ENCODE measurements at regions not wholly inside any gene's neighbourhood (a gene's known extent, or its start where the extent isn't known, plus 50 kb on each side); places are given as distances from the start of the nearest gene placed in this dataset.

DNA sequence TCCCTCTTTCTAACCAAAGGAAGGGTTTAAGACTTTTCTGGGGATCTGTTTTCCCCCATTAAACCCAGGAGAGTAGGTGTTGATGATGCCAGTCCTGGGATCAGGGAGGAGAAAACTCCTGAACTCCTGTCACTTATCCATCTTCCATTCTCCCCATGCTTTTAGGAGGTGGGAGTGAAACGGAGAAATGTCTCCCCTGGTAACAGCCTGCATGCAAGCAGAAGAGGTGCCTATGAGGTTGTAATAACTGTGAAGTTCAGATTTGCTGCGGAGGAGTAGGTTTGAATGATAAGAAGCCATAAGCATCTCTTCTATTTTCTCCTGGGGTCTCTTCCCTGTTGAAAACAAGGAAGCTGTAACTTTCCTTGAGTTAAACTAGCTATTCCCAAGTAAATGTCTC is 150.8 kb downstream of the SLC4A3 start:
- ChIA-PET POLR2A (no interaction called here), CTCF (interaction anchor here (0.7 kb wide), 1 partner anchor 327 kb away, joined by 4 read pairs; no protein-coding TSS in a partner anchor)
- H3K9me3 Mint-ChIP-seq (ENCODE audit: low read depth) = no peaks in the 10 kb centered on the region
- H3K36me3 Mint-ChIP-seq (ENCODE audit: low read depth) = no peaks in the 10 kb centered on the region
- ATAC-seq (no peak), DNase-seq (no peak)
- intact Hi-C loops (cut with DNase I, micrococcal nuclease) = no loop called here
- peaks cover 11% of the 10 kb centered on the region for H3K27me3 Mint-ChIP-seq
- H3K4me1 Mint-ChIP-seq = no peaks in the 10 kb centered on the region
- no peak overlapping the region for H3K4me3 Mint-ChIP-seq
- no peak overlapping the region for H3K27ac Mint-ChIP-seq

DNA sequence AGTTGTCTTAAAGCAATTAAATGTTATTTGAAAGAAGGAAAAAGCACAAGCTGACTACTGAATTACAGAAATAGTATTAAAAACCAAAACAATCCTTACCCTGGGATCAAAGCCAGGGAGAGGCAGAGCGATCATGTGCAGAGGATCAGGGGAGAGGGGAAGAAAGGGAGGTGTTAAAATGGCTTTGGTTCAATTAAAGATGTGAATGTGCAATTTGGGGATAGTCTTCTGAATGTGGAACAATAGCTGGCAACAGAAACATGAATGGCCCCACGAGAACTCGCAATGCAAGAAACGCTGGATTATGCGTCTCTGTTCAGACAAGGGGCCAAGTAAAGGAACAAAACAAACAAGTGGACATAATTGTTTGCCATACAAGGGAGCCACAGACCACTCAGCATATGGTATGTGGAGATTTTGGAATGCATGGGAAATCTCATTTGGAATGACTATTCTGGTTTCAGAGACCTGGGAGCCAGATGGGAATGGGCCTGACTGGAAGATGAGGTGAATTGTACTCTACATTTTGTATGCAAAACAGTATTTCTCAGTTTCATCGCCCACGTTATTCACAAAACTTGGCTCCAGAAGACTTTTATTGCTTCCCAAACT is 155.4 kb downstream of the SLC4A3 start:
- ChIA-PET POLR2A (no interaction called here), CTCF (no interaction called here)
- Mint-ChIP-seq H3K27me3 (peaks cover 14% of the 10 kb centered on the region), H3K27ac (no peak overlapping the region), H3K4me1 (no peaks in the 10 kb centered on the region), H3K4me3 (no peak overlapping the region), H3K36me3 (ENCODE audit: low read depth) (no peaks in the 10 kb centered on the region), H3K9me3 (ENCODE audit: low read depth) (no peaks in the 10 kb centered on the region)
- intact Hi-C loops (cut with DNase I, micrococcal nuclease) = no loop called here
- ATAC-seq (no peak), DNase-seq (no peak)

DNA sequence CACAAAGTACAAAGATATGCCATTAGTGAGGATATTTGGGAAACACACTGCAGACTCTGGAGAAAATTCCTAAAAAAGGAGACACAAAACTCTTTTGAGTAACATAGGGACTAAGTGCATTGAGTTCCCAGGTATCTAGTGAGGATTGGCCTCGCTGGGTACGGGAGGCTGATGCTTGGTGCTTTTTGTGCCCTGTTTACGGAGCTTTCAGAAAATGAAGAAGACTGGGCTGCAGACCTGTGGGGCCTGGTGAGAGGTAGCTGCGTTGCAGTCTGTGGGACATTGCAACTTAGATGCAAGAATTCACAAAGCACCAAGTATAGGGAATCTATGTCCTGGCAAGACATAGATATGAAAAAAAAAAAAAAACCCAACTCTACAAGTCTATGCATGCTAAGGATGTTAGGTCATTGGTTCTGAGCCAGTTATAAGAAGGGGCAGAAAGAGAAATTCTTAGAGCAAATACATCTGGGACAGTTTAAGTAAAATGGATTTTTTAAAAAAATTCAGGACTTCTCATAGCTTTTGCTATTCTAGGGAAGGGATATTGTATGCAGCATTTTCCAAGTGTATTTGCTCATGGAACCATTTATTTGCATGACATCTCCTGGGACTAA is 156.0 kb downstream of the SLC4A3 start:
- ChIA-PET CTCF (no interaction called here), POLR2A (no interaction called here)
- Mint-ChIP-seq H3K4me3 (no peak overlapping the region), H3K36me3 (ENCODE audit: low read depth) (no peaks in the 10 kb centered on the region), H3K9me3 (ENCODE audit: low read depth) (no peaks in the 10 kb centered on the region), H3K4me1 (no peaks in the 10 kb centered on the region), H3K27me3 (peaks cover 14% of the 10 kb centered on the region), H3K27ac (no peak overlapping the region)
- ATAC-seq (no peak), DNase-seq (no peak)
- intact Hi-C loops (cut with DNase I, micrococcal nuclease) = no loop called here

- ATAC-seq = no peak
- Mint-ChIP-seq H3K9me3 (ENCODE audit: low read depth) (no peaks in the 10 kb centered on the region), H3K4me1 (no peaks in the 10 kb centered on the region), H3K4me3 (no peak overlapping the region), H3K27me3 (peaks cover 14% of the 10 kb centered on the region), H3K36me3 (ENCODE audit: low read depth) (no peaks in the 10 kb centered on the region), H3K27ac (no peak overlapping the region)
- no peak for DNase-seq
- ChIA-PET CTCF (no interaction called here), POLR2A (no interaction called here)
- intact Hi-C loops (cut with DNase I, micrococcal nuclease) = no loop called here
Observed at GRCh38 chr2:219784178-219784577, 156.7 kb downstream of the SLC4A3 start.

- ChIA-PET CTCF (no interaction called here), POLR2A (no interaction called here)
- no peak for ATAC-seq
- Mint-ChIP-seq H3K9me3 (ENCODE audit: low read depth) (no peaks in the 10 kb centered on the region), H3K27me3 (no peaks in the 10 kb centered on the region), H3K4me3 (no peak overlapping the region), H3K36me3 (ENCODE audit: low read depth) (no peaks in the 10 kb centered on the region), H3K27ac (no peak overlapping the region), H3K4me1 (no peaks in the 10 kb centered on the region)
- intact Hi-C loops (cut with DNase I, micrococcal nuclease) = no loop called here
- DNase-seq = no peak
Observed at GRCh38 chr2:219789476-219789875, 162.0 kb downstream of the SLC4A3 start.

DNA sequence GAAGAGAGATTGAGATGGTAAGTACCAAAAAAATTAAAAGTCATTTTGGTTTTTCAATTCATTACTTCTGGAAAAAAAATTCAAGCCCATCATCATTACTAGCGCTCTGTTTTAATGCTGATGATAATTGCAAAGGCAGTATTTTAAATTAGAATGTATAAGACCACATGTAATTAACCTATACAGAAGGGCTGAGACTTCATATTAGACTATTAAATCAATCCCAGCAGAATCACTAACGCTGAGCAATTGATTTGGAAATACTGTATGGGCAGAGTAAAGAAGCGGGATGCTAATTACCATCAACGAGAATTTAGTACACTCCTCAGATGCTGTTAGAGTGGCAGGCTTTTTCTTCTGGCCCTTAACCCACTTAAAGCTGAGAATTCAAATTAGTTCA is 165.0 kb downstream of the SLC4A3 start:
- intact Hi-C loops (cut with DNase I, micrococcal nuclease) = no loop called here
- no peak overlapping the region for H3K27ac Mint-ChIP-seq
- no peak overlapping the region for H3K4me3 Mint-ChIP-seq
- DNase-seq = no peak
- H3K36me3 Mint-ChIP-seq (ENCODE audit: low read depth) = no peaks in the 10 kb centered on the region
- ATAC-seq = no peak
- CTCF ChIA-PET = no interaction called here
- no peaks in the 10 kb centered on the region for H3K4me1 Mint-ChIP-seq
- no peaks in the 10 kb centered on the region for H3K9me3 Mint-ChIP-seq (ENCODE audit: low read depth)
- peaks cover 4% of the 10 kb centered on the region for H3K27me3 Mint-ChIP-seq
- POLR2A ChIA-PET = interaction anchor here (0.6 kb wide), 1 partner anchor 15 kb away, joined by 5 read pairs; no protein-coding TSS in a partner anchor

DNA sequence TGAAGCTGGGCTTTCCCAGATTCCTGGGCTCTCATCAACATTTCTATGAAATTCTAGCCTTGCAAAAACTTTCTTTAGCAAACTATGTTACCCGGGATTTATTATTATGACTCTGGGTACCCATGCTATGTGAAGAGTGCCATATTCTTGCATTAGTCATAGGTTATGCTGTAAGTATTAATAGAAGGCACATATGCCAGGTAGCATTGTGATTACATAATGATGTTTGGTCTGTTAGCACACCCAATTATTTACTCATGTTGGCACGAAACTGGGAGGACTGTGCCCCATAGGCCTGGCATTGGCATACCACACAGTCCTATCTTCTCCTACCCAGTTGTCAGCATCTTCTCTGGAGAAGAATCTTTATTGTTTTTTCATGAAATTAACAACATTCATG is 171.0 kb downstream of the SLC4A3 start:
- Mint-ChIP-seq H3K4me1 (no peaks in the 10 kb centered on the region), H3K27me3 (peaks cover 4% of the 10 kb centered on the region), H3K27ac (no peak overlapping the region), H3K4me3 (no peak overlapping the region), H3K9me3 (ENCODE audit: low read depth) (no peaks in the 10 kb centered on the region), H3K36me3 (ENCODE audit: low read depth) (no peaks in the 10 kb centered on the region)
- intact Hi-C loops (cut with DNase I, micrococcal nuclease) = no loop called here
- ATAC-seq = no peak
- CTCF ChIA-PET = no interaction called here
- POLR2A ChIA-PET = no interaction called here
- DNase-seq = no peak

GRCh38 chr2:219803294-219803693 is 175.9 kb downstream of the SLC4A3 start:
- Mint-ChIP-seq H3K27me3 (no peaks in the 10 kb centered on the region), H3K4me1 (no peaks in the 10 kb centered on the region), H3K9me3 (ENCODE audit: low read depth) (no peaks in the 10 kb centered on the region), H3K27ac (no peak overlapping the region), H3K4me3 (no peak overlapping the region), H3K36me3 (ENCODE audit: low read depth) (no peaks in the 10 kb centered on the region)
- DNase-seq (no peak), ATAC-seq (no peak)
- POLR2A ChIA-PET = no interaction called here
- CTCF ChIA-PET = no interaction called here
- intact Hi-C loops (cut with DNase I, micrococcal nuclease) = no loop called here

DNA sequence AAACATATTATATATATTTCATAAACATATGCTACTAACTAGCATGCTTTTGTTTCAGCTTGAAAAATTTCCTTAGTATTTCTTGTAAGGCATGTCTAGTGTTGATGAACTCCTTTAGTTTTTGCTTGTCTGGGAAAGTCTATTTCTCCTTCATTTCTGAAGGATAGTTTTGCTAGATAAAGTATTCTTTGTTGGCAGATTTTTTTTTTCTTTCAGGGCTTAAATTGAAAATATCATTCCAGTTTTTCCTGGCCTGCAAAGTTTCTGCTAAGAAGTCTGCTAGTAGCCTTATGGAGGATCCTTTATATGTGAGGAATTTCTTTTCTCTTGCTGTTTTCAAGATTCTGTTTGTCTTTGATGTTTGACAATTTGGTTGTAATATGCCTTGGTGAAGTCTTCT is 183.5 kb downstream of the SLC4A3 start:
- intact Hi-C loops (cut with DNase I, micrococcal nuclease) = no loop called here
- DNase-seq (no peak), ATAC-seq (no peak)
- ChIA-PET CTCF (no interaction called here), POLR2A (no interaction called here)
- H3K36me3 Mint-ChIP-seq (ENCODE audit: low read depth) = no peaks in the 10 kb centered on the region
- H3K27ac Mint-ChIP-seq = no peak overlapping the region
- no peaks in the 10 kb centered on the region for H3K27me3 Mint-ChIP-seq
- no peaks in the 10 kb centered on the region for H3K4me1 Mint-ChIP-seq
- peaks cover 8% of the 10 kb centered on the region for H3K9me3 Mint-ChIP-seq (ENCODE audit: low read depth)
- H3K4me3 Mint-ChIP-seq = no peak overlapping the region

GRCh38 chr2:219812672-219813071 is 185.2 kb downstream of the SLC4A3 start:
- Mint-ChIP-seq H3K27ac (no peak overlapping the region), H3K27me3 (peaks cover 4% of the 10 kb centered on the region), H3K4me1 (no peaks in the 10 kb centered on the region), H3K9me3 (ENCODE audit: low read depth) (peaks cover 8% of the 10 kb centered on the region), H3K4me3 (no peak overlapping the region), H3K36me3 (ENCODE audit: low read depth) (no peaks in the 10 kb centered on the region)
- no peak for DNase-seq
- ChIA-PET POLR2A (no interaction called here), CTCF (no interaction called here)
- no peak for ATAC-seq
- intact Hi-C loops (cut with DNase I, micrococcal nuclease) = no loop called here

GRCh38 chr2:219820767-219821166 is 193.3 kb downstream of the SLC4A3 start:
- CTCF ChIA-PET = interaction anchor here (0.6 kb wide), 1 partner anchor 13 kb away, joined by 3 read pairs; no protein-coding TSS in a partner anchor

DNA sequence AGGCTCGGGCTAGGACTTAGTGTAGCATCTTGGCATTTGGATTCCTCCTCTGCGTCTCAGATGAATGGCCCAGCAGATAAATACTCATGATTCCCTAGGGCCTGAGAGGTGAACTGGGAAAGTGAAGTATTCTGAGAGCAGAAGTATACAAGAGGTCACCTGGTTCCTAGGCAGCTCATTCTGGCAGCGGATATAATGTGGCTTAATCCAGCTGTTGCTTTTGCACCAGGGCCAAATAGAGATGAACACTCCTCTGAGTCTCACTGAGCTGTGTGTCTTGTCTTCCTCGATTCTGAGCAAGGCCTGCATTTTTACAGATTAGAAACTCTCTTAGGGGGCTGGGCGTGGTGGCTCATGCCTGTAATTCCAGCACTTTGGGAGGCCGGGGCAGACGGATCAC is 196.1 kb downstream of the SLC4A3 start:
- no peak for ATAC-seq
- no peaks in the 10 kb centered on the region for H3K9me3 Mint-ChIP-seq (ENCODE audit: low read depth)
- no peak overlapping the region for H3K27ac Mint-ChIP-seq
- H3K36me3 Mint-ChIP-seq (ENCODE audit: low read depth) = no peaks in the 10 kb centered on the region
- DNase-seq = no peak
- intact Hi-C loops (cut with DNase I, micrococcal nuclease) = no loop called here
- no peak overlapping the region for H3K4me3 Mint-ChIP-seq
- CTCF ChIA-PET = no interaction called here
- peaks cover 3% of the 10 kb centered on the region for H3K27me3 Mint-ChIP-seq
- POLR2A ChIA-PET = no interaction called here
- H3K4me1 Mint-ChIP-seq = no peaks in the 10 kb centered on the region

More at GRCh38 chr2:219820767-219821166, 193.3 kb downstream of the SLC4A3 start:
- DNase-seq = no peak
- Mint-ChIP-seq H3K9me3 (ENCODE audit: low read depth) (no peaks in the 10 kb centered on the region), H3K27me3 (peaks cover 7% of the 10 kb centered on the region), H3K27ac (no peak overlapping the region), H3K4me3 (no peak overlapping the region), H3K36me3 (ENCODE audit: low read depth) (no peaks in the 10 kb centered on the region), H3K4me1 (no peaks in the 10 kb centered on the region)
- ATAC-seq = no peak
- POLR2A ChIA-PET = no interaction called here
- intact Hi-C loops (cut with DNase I, micrococcal nuclease) = no loop called here
